ENCODE measurements at regions not wholly inside any gene's neighbourhood (a gene's known extent, or its start where the extent isn't known, plus 50 kb on each side); places are given as distances from the start of the nearest gene placed in this dataset.
A peak's percentile ranks its signal among the peaks of the same experiment; 100 is the strongest.
"Not testable (repeated sequence)": the region's sequence is repeated elsewhere in the genome, so short reads cannot be mapped to it uniquely, and the experiment has no call there.

DNA sequence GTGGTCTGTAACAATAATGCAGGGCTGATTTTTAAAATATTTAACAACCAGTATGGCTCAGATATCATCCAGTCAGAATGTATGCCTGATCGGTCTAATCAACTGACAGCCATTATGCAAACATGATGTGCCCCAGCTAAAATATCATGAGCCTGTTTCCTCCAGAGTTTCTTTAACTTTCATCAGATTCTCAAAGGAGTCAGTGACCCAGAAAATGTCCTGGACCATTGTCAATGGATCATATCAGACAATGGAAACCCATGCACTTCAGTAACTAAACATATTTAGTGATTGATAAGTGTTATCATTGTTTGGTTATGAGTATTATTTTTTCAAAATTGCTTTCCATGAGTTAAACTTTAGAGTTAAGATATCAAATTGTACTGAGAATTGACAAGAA, 173.5 kb downstream of the LMBRD1 start:
- DNase-seq (ENCODE audit: low read depth in 3 of 3): no peak

- DNase-seq (ENCODE audit: low read depth in 3 of 3): no peak
Observed at GRCh38 chr6:69622924-69623323, 173.9 kb downstream of the LMBRD1 start.

DNA sequence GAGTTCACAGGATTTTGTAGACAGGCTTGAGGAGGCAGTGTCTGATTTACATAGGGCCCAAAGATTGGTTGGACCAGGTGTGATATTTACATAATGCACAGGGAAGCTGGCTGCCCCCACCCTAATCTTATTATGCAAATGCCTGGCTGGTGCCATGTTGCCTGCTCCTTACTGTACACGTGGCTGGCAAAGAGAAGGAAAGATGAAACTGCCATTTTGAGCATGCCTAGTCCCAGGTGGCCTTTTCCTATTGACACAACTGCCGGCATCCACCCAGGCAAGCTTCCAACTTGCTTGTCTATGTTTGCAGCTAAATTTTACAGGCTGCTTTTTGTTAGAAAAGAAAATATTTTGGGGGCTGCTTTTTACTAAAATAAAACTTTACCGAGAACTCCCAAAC, 174.6 kb downstream of the LMBRD1 start:
- DNase-seq (ENCODE audit: low read depth in 3 of 3): no peak

- DNase-seq (ENCODE audit: low read depth in 3 of 3): no peak
Observed at GRCh38 chr6:69617163-69617562, 179.6 kb downstream of the LMBRD1 start.

DNA sequence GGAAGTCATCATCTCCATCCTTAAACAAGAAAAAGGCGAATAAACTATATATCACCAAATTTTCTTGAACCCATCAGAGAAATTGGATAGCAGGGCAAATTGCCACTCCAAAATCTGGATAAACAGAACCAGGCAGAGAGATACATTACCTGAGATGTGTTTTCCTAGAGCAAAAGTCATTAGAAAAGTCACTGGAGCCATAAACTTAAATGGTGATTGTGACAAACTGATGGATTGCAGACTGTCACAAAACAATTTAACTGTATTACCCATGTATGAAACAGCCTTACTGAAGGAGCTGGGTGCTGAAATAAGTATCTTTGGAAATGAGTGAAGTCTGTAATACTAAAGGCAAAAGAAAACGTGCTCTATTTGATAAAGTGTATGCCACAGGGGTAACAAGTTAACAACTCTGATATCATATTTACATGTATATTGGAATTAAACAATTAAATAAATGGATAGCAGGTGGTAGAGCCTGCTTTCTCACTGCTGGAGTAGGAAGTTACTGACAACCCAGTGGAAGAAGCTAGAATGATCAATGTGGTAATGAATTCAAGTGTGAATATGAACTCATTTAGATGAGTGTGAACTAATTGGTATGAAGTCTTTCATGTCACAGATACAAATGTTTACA, 186.9 kb downstream of the LMBRD1 start:
- no peak for DNase-seq (ENCODE audit: low read depth in 3 of 3)

DNA sequence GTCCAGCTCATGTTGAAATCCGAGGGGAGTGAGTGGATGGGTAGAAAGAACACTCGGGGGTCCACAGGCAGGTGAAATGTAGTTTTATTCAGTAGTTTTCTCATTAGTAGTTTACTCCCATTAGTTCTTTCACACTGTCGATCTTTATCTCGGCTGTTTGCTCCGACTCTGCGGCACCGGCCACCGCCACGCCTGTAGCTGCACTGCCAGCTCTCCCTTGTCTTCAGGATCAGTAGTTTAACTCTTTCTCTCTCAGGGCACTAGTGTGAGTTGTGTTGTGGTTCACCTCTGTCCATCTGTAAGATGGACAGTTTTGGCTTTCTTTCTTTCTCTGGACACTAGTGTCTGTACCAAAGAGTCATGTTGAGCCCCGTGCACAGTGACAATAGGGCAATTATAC, 195.7 kb downstream of the LMBRD1 start:
- no peak for DNase-seq (ENCODE audit: low read depth in 3 of 3)

DNA sequence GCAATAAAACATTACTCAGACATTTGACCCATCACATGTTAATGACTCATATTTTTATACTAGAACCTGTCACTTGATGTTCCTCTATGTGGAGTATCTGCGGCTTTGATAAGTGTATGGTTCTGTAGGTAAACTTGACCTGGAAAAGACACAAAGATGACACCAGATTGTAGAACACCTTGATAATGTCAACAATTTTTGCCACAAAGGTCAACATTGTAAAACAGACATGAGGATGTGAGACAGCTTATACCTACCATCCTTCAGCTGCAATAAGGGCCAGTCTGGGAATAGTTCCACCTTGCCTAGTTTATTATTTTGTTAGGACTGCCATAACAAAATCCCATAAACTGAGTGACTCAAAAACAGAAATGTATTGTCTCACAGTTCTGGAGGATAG, 202.4 kb downstream of the LMBRD1 start:
- no peak for DNase-seq (ENCODE audit: low read depth in 3 of 3)

- DNase-seq (ENCODE audit: low read depth in 3 of 3): no peak
Observed at GRCh38 chr6:69593706-69594105, 203.1 kb downstream of the LMBRD1 start.

GRCh38 chr6:69589626-69590025, 207.2 kb downstream of the LMBRD1 start:
- DNase-seq (ENCODE audit: low read depth in 3 of 3): no peak

DNA sequence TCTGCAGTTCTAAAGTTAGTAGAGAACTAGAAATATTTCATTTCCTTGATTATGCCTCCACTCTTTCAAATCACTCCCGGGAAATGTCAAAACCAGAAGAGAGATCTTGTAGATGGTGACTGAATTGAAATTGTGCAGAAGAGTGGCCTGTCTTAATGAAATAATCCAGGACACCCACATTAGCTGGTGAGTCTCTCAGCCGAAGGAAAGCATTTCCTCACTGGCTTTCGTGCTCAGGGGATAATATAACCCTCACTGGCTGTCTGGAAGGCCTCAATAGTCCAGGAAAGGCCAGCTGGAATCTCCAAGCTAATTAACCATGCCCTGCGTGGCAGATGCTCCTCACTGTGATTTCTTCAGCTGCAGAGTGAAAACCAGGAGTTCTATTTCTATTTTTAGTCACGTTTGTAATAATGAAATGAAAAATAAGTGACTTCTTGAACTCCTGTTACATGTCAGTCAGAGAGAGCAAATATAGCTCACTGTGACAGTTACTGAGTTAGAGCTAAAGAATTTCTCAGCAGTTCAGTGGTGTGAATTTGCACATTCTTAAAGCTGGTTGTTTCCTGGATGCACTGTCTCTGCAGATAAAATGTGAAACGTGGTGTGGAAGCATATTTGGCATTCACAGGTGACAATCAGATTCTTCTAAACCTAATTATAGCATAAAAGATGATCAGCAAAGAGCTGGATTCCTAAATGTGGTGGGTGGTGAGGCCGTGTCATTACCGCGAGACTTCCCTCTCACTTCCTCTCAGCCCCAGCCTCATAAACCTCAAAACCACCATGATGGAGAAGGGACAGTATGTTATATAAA, 211.7 kb downstream of the LMBRD1 start:
- peak in 1 of 3 experiments; percentile 1 for DNase-seq (ENCODE audit: low read depth in 3 of 3)

- DNase-seq (ENCODE audit: low read depth in 3 of 3): no peak
Observed at GRCh38 chr6:69584536-69584912, 212.3 kb downstream of the LMBRD1 start.

DNA sequence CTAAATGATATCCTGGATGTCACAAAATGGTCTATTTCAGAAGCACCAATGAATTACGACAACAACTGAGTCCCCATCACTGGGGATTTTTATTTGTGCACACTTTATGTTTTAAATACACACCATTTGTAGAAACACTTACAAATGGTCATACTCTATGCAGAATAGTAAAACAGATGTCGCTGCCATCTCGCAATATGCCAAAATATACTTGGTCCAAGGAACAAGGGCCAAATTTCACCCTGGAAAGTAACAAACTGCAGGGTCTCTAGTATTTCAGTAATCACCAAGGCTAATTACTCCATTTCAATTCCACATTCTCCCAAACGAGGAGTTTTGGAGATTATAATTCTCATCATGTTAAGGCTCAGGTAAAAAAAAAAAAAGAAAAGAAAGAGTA, 215.2 kb downstream of the LMBRD1 start:
- DNase-seq (ENCODE audit: low read depth in 3 of 3): no peak

DNA sequence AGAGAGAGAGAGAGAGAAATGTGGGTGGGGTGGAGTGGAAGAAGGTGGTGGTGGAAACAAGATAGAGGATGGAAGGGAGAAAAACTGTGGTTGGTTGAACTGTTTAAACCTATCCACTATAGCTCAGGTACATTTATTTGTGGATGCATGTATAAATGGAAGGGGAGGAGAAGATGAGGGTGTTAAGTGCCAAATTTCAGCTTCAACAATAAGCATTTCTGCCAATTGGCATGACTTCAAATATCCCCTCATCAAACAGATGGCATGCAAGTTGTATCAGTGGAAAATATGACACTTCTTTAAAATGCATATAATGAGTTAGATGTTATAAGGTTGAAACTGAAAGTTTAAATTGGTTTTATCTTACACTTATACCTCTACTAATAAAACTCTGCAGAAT, 216.1 kb downstream of the LMBRD1 start:
- DNase-seq (ENCODE audit: low read depth in 3 of 3): no peak

GRCh38 chr6:69578361-69578890, 218.4 kb downstream of the LMBRD1 start:
- no peak for DNase-seq (ENCODE audit: low read depth in 3 of 3)

DNA sequence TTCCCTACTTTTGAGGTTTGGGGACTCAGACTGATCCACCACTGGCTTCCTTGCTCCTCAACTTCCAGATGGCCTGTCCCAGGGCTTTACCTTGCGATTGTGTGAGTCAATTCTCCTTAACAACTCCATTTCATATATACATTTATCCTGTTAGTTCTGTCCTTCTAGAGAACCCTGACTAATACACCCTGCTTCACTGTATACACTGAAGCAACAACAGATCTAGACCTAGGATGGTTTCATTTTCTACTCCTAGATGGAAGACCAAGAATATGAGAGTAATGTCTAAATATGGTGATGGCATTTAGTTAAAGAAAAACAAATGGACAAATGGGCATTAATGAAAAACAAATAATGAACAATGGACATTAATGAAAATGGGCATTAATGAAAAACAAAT, 225.6 kb downstream of the LMBRD1 start:
- no peak for DNase-seq (ENCODE audit: low read depth in 3 of 3)

DNA sequence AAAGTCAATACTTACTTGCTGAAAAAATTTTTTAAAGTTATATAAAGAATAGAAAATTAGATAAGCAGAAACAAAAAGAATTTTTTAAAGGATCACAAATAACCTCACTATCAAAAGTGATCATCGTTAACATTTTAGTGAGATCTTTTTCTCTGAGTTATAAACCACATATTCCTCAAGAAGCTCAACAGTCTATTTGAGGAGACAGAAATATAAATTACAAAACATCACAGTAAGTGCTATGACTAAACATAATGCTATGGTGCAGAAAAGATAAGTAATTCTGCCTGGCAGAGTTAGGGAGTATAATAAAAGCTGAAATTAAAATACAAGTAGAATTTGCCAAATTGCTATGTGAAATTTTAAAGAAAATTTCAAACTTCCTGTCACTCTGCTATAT, 226.7 kb downstream of the LMBRD1 start:
- DNase-seq (ENCODE audit: low read depth in 3 of 3): no peak

GRCh38 chr6:69560597-69560996, 236.2 kb downstream of the LMBRD1 start:
- DNase-seq (ENCODE audit: low read depth in 3 of 3): not testable (repeated sequence)

DNA sequence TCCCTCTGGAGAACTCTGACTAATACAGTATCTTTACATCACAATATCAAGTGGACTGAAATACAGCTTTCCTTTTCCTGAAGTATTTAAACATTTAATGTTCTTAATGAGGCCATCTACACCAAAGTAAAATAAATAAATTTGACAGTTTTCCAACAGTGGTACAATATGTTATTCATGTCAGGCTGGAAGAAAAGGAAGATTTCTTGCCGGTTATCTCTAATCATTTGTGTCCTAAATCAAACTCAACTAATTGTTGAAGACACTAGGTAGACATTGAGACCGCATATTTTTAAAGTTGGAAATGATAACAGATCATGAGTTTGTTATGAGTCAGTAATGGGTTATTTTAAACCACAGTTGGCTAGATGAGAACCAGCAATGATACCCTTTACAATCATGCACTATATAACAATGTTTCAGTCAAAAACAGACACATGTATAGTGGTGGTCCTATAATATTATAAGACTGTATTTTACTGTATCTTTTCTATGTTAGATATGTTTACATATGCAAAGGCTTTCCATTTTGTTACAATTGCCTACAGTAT, 241.6 kb downstream of the LMBRD1 start:
- DNase-seq (ENCODE audit: low read depth in 3 of 3): no peak

DNA sequence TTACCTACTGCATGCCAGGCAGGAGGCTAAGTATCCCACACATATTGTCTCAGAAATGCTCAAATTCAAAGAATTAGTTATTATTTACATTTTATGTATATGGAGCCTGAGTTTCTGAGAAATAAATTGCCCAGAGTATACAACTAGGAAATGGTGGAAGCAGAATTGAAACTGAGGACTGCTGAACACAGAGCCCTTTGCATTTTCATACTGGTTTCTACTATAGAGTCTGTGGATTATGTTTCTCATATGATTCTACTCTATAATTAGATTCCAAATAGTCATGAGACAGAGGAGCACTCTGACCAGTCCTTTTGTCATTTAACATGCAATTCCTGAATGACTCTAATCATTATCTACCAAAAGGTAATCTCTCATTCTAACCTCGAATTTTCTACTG, 254.3 kb downstream of the LMBRD1 start:
- DNase-seq (ENCODE audit: low read depth in 3 of 3): no peak

GRCh38 chr6:69527921-69528476, 268.8 kb downstream of the LMBRD1 start:
- no peak for DNase-seq (ENCODE audit: low read depth in 3 of 3)

GRCh38 chr6:69515480-69515879, 281.3 kb downstream of the LMBRD1 start:
- not testable (repeated sequence) for DNase-seq (ENCODE audit: low read depth in 3 of 3)

DNA sequence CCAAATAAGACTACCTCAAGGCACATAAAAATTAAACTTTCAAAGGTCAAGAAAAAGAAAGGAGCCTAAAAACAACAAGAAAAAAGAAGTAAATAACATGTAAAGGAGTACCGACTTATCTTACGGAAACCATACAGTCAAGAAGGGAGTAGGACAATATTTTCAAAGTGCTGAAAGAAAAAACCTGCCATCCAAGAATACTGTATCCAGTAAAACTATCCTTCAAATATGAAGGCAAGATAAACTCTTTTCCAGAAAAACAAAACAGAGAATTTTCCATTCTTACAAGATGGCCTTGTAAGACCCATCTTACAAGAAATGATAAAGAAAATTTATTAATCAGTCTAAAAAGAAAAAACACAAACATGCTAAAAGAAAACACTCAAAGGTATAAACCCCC, 302.2 kb downstream of the LMBRD1 start:
- no peak for DNase-seq (ENCODE audit: low read depth in 3 of 3)

GRCh38 chr6:69489970-69490369, 306.8 kb downstream of the LMBRD1 start:
- DNase-seq (ENCODE audit: low read depth in 3 of 3): no peak
